H1 (cell line): ENCODE measurements at regions not wholly inside any gene's neighbourhood (a gene's known extent, or its start where the extent isn't known, plus 50 kb on each side); places are given as distances from the start of the nearest gene placed in this dataset.

ENCODE experiments used
- CTBP2 ChIP-seq: IDR thresholded peaks from 2 replicates; pipeline ENCODE4 v1.7.0; 2011; ENCODE audit warnings: borderline replicate concordance, mild to moderate bottlenecking, moderate library complexity, mixed read lengths, low read length; ENCODE audit not compliant: insufficient read depth, insufficient read length
- MAFK ChIP-seq: IDR thresholded peaks from 2 replicates; pipeline ENCODE4 v1.6.1; 2012; ENCODE audit warnings: low read depth, mild to moderate bottlenecking, improper control_type of control experiment, low read length
- SAP30 ChIP-seq: fragments of 300-600 bp; sonication (generic); IDR thresholded peaks from 2 replicates; pipeline ENCODE4 v1.7.1; 2012; ENCODE audit warnings: low read length, moderate library complexity, mild to moderate bottlenecking, inconsistent platforms; ENCODE audit not compliant: insufficient read depth, insufficient replicate concordance
- SP2 ChIP-seq: IDR thresholded peaks from 2 replicates; pipeline ENCODE4 v1.6.1; 2012; ENCODE audit warnings: mild to moderate bottlenecking, low read length, inconsistent platforms
- TAF7 ChIP-seq: optimal IDR thresholded peaks from 2 replicates; pipeline ENCODE3; 2011; ENCODE audit warnings: low read depth, mild to moderate bottlenecking, inconsistent platforms, low read length, moderate library complexity, borderline replicate concordance

DNA sequence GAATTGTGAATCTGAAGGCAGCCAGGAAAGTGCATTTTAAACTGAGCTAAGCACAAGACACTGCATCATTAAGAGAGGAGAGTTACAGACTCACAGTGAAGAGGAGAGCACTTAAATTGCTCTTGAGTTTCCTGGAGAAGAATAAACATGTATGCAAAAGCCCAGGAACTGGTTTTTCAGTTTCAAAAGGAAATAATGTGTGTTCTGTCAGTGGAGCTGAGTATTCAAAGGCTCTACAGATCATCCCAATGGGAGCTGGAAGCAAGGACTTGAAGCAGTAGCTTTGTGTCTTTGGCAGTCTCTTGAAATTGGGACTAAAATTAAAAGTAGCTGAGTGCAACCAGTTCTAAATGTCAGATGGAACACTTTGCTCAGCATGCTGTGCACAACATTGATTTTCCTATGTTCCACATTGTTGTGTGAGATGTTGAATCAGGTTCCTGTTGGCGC is 147.5 kb upstream of the ANK2 start (continued):
- TF ChIP-seq SAP30 (no peak), MAFK (no peak), TAF7 (no peak), SP2 (no peak), CTBP2 (no peak)
